ENCODE measurements at regions not wholly inside any gene's neighbourhood (a gene's known extent, or its start where the extent isn't known, plus 50 kb on each side); places are given as distances from the start of the nearest gene placed in this dataset.

- no peak overlapping the region for H3K4me3 Mint-ChIP-seq
- H3K9me3 Mint-ChIP-seq = no peaks in the 10 kb centered on the region
- H3K27me3 Mint-ChIP-seq (ENCODE audit: low read depth) = peaks cover 20% of the 10 kb centered on the region
- H3K36me3 Mint-ChIP-seq (ENCODE audit: low read depth) = no peaks in the 10 kb centered on the region
- TF ChIP-seq CTCF (IDR thresholded peaks at IDR 0.05; ENCODE audit: unreplicated experiment in 3 of 3) = no peak
- peak overlapping the region in 2 of 3 experiments; percentile 51 to 55 for H3K27ac Mint-ChIP-seq
- H3K4me1 Mint-ChIP-seq = peaks cover 72% of the 10 kb centered on the region
Observed at GRCh38 chr2:120822933-120823332, 87.3 kb downstream of the GLI2 start.

GRCh38 chr2:120823551-120823950 lies 87.9 kb downstream of the GLI2 start:
- Mint-ChIP-seq H3K4me3 (peak overlapping the region in 1 of 3 experiments; percentile 17), H3K4me1 (peaks cover 74% of the 10 kb centered on the region), H3K27me3 (ENCODE audit: low read depth) (peaks cover 20% of the 10 kb centered on the region), H3K27ac (peak overlapping the region in 2 of 3 experiments; percentile 28 to 43), H3K36me3 (ENCODE audit: low read depth) (no peaks in the 10 kb centered on the region), H3K9me3 (no peaks in the 10 kb centered on the region)
- no peak for TF ChIP-seq CTCF (IDR thresholded peaks at IDR 0.05; ENCODE audit: unreplicated experiment in 3 of 3)

GRCh38 chr2:120824246-120824645 lies 88.6 kb downstream of the GLI2 start:
- Mint-ChIP-seq H3K27ac (peak overlapping the region in 1 of 3 experiments; percentile 43), H3K27me3 (ENCODE audit: low read depth) (peaks cover 20% of the 10 kb centered on the region), H3K36me3 (ENCODE audit: low read depth) (no peaks in the 10 kb centered on the region), H3K4me1 (peaks cover 76% of the 10 kb centered on the region), H3K9me3 (no peaks in the 10 kb centered on the region), H3K4me3 (no peak overlapping the region)
- TF ChIP-seq CTCF (IDR thresholded peaks at IDR 0.05; ENCODE audit: unreplicated experiment in 3 of 3) = no peak

GRCh38 chr2:120825370-120826259 lies 89.9 kb downstream of the GLI2 start:
- H3K36me3 Mint-ChIP-seq (ENCODE audit: low read depth) = no peaks in the 10 kb centered on the region
- no peak for TF ChIP-seq CTCF (IDR thresholded peaks at IDR 0.05; ENCODE audit: unreplicated experiment in 3 of 3)
- no peaks in the 10 kb centered on the region for H3K9me3 Mint-ChIP-seq
- H3K4me1 Mint-ChIP-seq = peaks cover 68% of the 10 kb centered on the region
- peak overlapping the region in 2 of 3 experiments; percentile 55 to 63 for H3K27ac Mint-ChIP-seq
- H3K4me3 Mint-ChIP-seq = no peak overlapping the region
- peaks cover 28% of the 10 kb centered on the region for H3K27me3 Mint-ChIP-seq (ENCODE audit: low read depth)

GRCh38 chr2:120826260-120826648 lies 90.6 kb downstream of the GLI2 start:
- no peaks in the 10 kb centered on the region for H3K9me3 Mint-ChIP-seq
- H3K27ac Mint-ChIP-seq = peak overlapping the region in 1 of 3 experiments; percentile 69
- TF ChIP-seq CTCF (IDR thresholded peaks at IDR 0.05; ENCODE audit: unreplicated experiment in 3 of 3) = no peak
- H3K36me3 Mint-ChIP-seq (ENCODE audit: low read depth) = no peaks in the 10 kb centered on the region
- peaks cover 31% of the 10 kb centered on the region for H3K27me3 Mint-ChIP-seq (ENCODE audit: low read depth)
- H3K4me1 Mint-ChIP-seq = peaks cover 68% of the 10 kb centered on the region
- H3K4me3 Mint-ChIP-seq = no peak overlapping the region

Data from nephron (organoid).